B cell (primary cell): ENCODE measurements at regions not wholly inside any gene's neighbourhood (a gene's known extent, or its start where the extent isn't known, plus 50 kb on each side); places are given as distances from the start of the nearest gene placed in this dataset.

Experiments used
- EZH2 ChIP-seq: IDR thresholded peaks from 2 replicates; pipeline ENCODE4 v1.6.1; 2012; ENCODE audit warnings: borderline replicate concordance, low read depth, mild to moderate bottlenecking, moderate library complexity, low read length; ENCODE audit not compliant: insufficient read depth, poor library complexity, severe bottlenecking
- TF ChIP-seq, protein P1 (sequence below): fragments of 200-600 bp; IDR thresholded peaks from one replicate; pipeline ENCODE4 v1.8.0; 2022; ENCODE audit warnings: antibody characterized with exemption, mild to moderate bottlenecking

DNA sequence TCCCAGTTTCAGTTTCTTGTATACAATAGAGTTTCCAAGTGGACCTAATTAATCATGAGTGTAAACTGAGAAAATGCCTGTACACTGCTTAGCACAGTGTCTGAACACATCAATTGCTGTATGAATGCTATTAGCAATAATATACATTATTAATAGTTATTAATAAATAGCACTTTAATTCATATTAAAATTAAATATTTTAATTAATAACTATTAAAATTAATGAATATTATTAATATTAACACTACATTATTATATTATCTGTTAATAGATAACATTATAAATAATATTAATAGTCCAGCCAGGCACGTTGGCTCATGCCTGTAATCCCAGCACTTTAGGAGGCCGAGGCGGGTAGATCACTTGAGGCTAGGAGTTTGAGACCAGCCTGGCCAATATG is 244.9 kb upstream of the ANKRD55 start:
- TF ChIP-seq, protein P1, sequence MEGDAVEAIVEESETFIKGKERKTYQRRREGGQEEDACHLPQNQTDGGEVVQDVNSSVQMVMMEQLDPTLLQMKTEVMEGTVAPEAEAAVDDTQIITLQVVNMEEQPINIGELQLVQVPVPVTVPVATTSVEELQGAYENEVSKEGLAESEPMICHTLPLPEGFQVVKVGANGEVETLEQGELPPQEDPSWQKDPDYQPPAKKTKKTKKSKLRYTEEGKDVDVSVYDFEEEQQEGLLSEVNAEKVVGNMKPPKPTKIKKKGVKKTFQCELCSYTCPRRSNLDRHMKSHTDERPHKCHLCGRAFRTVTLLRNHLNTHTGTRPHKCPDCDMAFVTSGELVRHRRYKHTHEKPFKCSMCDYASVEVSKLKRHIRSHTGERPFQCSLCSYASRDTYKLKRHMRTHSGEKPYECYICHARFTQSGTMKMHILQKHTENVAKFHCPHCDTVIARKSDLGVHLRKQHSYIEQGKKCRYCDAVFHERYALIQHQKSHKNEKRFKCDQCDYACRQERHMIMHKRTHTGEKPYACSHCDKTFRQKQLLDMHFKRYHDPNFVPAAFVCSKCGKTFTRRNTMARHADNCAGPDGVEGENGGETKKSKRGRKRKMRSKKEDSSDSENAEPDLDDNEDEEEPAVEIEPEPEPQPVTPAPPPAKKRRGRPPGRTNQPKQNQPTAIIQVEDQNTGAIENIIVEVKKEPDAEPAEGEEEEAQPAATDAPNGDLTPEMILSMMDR = no peak
- no peak for TF ChIP-seq EZH2
